Left renal pelvis (tissue), 4 donors: ENCODE measurements at regions not wholly inside any gene's neighbourhood (a gene's known extent, or its start where the extent isn't known, plus 50 kb on each side); places are given as distances from the start of the nearest gene placed in this dataset.

Source experiments
- DNase-seq, 4 donors: peaks; one replicate each; pipeline ENCODE4 v3.0.0-alpha.2; 2013; ENCODE audit warnings: low read depth in 4 of 4, low spot score in 3 of 4

GRCh38 chr5:152337484-152337883 lies 67.6 kb downstream of the NMUR2 start:
- no peak for DNase-seq

DNA sequence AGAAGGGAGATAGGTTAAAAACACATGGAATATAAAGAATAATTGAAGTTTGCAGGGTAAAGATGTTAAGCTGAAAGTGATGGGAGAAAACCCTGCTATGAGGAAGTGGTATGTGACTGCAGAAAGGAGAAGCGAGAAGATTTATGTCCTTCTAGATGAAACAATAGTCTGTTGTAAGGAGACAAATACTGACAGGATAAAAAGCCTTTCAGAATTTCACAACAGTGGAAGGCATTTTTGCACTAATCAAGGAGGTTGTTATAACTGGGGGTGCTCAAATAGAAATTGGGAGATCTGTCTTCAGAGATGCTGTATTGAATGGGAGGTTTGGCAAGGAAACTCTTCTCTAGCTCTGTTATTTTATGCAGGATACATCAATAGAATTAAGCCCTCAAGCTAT lies 69.6 kb downstream of the NMUR2 start:
- no peak for DNase-seq

GRCh38 chr5:152332716-152333460 lies 72.2 kb downstream of the NMUR2 start:
- no peak for DNase-seq

DNA sequence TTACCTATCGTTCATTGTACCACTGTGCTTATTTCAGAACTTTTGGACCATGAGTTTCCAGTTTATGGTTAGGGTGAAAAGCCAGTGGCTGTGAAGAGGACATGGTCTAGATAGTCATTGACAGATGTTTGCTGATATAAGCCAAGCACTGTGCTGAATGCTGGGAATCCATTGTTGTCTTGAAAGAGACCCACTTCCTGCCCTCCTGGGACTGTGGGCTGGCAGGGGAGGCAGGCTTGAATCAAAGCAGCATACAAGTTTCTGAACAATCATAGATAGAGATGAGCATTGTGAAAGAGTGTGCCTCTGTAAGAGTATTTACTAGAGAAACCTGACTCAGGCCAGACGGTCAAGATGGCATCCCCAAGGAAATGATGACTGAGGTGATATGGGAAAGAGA lies 73.4 kb downstream of the NMUR2 start:
- DNase-seq, result no peak

GRCh38 chr5:152331006-152331405 lies 74.1 kb downstream of the NMUR2 start:
- no peak for DNase-seq

DNA sequence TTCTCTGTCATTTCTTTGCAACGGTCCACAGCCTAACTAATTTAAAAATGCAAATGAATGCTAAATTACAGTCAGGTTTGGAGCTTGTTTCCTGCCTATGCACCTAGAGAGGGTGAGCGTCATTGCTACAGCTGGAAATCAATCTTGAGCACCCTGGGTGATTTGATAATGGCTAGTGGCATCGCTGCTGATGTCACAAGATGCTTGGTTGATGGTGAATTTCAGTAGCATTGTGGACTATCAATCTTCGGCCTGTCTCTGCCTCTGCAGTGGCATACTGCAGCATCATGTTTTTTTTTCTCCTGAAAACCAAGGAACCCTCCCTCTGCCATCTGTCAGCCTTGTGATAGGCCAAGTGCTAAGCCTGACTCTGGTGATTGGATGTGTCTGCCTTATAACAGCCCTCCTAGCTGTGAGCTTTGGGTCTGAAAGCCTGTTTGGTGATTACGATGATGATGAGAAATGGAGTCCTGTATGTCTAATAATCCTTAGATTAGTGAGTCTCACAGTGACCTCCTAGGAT lies 75.3 kb downstream of the NMUR2 start:
- DNase-seq, result no peak

DNA sequence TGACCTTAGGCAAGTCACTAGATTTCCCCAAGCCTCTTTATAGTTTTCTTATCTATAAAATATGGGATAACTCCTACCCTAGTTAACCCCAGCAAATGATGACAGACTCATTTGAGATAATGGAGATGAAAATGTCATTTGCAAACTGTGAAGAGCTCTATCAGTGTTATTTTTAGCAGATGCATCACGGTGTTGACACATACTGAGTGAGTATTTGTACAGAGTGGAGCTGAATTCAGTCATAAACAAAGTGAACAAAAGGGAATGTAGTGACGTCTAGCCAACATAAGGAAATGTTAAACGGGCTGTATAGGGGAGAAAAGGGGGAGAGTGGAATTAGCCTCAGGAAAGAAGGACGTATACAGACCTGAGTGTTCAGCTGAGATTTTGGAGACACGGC lies 75.9 kb downstream of the NMUR2 start:
- DNase-seq, result no peak

- DNase-seq, result no peak
These were observed 89.1 kb downstream of the NMUR2 start for GRCh38 chr5:152315942-152316341.

GRCh38 chr5:152314196-152314829 lies 90.8 kb downstream of the NMUR2 start:
- DNase-seq, result no peak

DNA sequence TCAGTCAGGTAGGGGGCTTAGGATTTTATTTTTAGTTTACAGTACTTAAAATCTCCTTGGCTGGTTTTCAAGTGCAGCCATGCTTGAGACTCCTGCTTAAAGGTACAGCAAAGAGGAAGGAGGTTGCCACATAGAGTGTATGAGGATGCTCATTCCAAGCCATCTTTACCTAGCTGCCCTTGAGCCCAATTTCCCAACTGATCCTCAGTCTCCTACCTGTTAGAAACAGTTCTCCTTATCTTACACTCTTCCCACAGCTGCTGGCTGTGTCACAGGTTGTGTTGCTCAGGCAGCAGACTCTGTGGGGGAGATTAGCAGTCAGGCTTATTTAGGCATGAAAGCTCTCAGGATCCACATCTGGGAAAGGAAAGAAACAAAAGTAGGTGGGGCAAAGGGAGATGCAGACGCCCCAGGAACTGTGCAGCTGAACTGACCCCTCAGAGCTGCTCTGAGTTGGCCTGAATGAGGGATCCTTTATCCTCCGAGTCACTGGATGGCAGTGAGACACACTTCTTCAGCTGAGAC lies 95.1 kb downstream of the NMUR2 start:
- no peak for DNase-seq

GRCh38 chr5:152306386-152306785 lies 98.7 kb downstream of the NMUR2 start:
- DNase-seq, result no peak

GRCh38 chr5:152305525-152305924 lies 99.6 kb downstream of the NMUR2 start:
- DNase-seq, result no peak

GRCh38 chr5:152303841-152304240 lies 101.2 kb downstream of the NMUR2 start:
- no peak for DNase-seq

DNA sequence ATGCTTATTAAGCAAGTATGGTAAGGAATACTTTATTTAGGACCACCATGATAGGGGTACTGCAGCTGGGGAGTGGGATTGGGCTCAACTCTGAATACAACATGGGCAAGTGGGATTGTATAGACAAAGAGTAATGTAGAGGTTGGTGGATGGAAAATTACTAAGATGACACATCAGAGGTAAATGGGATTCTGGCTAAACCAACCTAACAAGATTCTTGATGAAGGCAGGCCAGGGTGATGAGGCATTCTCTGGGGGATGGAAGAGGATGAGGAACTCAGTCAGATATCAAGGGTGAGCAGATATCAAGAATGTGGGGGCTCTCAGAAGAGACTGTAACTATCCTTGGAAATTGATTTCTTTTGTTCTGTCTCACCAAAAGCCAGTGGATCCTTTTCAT lies 107.2 kb downstream of the NMUR2 start:
- no peak for DNase-seq

DNA sequence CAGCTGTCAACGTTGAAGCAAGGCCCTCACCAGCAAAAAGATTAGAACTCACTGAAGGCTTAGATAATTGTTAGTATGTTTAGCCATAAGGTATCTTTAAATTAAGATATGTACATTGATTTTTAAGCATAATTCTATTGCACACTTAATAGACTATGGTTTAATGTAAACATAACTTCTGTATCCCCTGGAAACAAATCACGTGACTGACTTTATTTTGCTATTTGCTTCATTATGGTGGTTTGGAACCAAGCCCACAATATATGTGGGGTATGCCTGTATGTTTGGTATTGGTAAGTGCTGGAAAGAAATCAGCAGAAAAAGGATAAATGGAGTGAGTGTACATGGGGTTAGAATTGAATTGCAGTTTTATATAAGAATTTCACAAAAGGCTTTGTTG lies 111.9 kb downstream of the NMUR2 start:
- no peak for DNase-seq

- no peak for DNase-seq
These were observed 114.9 kb downstream of the NMUR2 start for GRCh38 chr5:152290181-152290580.

DNA sequence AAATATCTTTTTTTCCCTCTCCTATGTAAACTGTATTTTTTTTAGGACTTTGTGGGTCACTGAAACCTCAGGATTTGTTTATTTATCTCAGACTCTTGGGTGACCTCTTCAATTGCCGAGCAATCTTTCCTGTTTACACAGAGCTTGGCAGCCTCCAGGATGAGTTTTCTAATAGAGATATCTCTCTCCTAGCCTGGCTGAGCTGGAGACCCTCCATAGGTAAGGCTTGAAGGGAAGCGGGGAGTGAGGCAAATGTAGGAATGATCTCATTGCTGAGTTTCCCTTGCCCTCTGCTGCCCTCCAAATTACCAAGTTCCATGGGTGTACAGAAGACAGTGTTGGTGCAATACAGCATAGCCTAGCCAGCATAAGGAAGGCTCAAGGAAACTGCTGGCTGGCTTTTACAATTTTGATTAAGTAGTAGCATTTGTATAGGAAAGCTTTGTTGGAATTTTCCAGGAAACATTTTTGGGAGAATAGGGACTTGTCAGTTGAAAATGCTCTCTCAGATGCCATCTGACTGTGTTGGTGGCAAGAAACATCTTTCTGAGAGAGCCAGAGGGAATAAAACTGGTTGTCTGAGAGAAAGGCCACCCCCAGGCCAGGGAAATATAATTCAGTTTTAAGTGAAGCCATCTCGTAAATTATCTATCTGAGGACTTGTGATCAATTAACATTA lies 116.0 kb downstream of the NMUR2 start:
- no peak for DNase-seq

- no peak for DNase-seq
These were observed 116.6 kb downstream of the NMUR2 start for GRCh38 chr5:152288499-152288898.

DNA sequence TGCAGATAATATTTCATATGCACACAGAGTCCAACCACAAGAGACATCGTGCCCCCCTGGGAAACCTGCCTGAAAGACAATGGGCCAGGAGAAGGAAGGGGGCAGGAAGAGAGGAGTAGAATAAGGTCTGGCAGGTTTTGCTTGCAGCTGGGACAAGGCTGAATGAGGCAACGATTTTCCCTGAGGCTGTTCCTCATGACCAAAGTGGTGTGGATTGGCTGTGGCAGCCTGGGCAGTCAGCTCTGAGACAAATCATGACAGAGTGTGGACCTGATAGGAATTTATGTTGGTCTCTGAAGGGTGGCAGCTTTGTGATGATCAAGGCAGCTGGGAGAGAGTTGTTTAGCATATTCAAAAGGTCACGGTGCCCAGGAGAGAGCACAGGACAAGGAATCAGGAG lies 119.3 kb downstream of the NMUR2 start:
- DNase-seq, result no peak

DNA sequence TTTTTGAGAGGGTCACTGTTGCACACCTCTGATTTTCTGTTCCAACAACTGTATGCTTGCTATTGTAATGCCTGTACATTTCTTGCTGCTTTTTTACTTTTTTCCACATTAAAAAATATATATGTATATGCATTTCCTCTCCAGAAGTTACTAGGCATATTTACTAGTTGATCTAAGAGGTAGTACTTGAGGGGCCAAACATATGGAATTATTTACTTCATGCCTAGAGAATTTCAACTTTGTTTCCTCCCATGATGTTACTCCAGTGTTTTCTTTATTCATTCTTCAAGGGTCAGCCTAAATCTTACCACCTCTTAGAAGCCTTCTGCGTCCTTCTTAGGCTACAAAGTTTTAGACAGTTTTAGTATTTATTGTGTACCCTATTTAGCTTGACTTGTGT lies 122.7 kb downstream of the NMUR2 start:
- DNase-seq, result no peak

DNA sequence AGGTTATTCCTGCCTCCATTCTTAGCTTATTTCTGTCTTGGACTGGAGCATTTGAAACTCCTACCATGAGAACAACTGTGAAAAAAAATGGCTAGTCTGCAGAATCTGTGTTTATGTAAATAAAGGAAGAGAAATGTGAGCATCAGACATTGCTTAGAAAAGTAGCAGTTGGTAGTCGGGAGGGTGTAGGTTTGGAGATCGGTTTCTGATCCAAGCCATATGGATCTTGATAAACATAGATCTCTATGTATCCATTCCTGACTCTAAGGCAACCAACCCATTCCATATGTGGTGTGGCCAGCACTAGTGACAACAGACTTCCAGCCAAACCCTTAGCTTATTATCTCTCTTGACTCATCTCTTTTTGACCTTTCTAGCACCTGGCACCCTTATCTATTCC lies 127.1 kb downstream of the NMUR2 start:
- no peak for DNase-seq

- DNase-seq, result no peak
These were observed 130.9 kb downstream of the NMUR2 start for GRCh38 chr5:152274224-152274623.
